ENCODE measurements at regions not wholly inside any gene's neighbourhood (a gene's known extent, or its start where the extent isn't known, plus 50 kb on each side); places are given as distances from the start of the nearest gene placed in this dataset.
A peak's percentile ranks its signal among the peaks of the same experiment; 100 is the strongest.

DNA sequence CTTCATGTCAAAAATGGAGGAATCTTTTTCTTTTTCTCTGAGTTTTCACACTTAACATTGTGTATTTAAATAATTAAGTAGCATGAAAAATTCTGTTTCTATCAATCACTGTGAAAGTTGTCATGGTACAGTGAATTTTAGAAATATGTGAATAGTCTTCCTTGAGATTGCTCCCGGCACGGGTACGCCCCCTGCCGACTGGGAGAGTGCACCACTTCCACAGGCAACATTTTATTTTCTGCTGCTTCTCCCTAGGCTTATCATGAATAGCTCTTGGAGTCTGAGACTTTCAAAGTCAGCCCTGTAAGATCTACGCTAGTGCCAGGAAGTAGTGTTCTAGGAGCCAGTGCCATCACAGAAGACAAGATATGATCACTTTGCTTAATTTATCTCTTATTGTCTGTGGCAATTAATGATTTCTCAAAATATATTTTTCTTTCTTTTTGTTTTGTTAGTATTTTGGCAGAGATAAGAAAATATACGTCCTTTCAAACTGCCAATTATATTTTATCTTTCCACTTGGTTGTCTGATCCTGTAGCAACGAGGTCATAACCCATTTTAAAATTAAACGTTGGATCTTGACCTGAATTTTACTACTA, 763.8 kb upstream of the AADAT start:
- TF ChIP-seq, protein P1, sequence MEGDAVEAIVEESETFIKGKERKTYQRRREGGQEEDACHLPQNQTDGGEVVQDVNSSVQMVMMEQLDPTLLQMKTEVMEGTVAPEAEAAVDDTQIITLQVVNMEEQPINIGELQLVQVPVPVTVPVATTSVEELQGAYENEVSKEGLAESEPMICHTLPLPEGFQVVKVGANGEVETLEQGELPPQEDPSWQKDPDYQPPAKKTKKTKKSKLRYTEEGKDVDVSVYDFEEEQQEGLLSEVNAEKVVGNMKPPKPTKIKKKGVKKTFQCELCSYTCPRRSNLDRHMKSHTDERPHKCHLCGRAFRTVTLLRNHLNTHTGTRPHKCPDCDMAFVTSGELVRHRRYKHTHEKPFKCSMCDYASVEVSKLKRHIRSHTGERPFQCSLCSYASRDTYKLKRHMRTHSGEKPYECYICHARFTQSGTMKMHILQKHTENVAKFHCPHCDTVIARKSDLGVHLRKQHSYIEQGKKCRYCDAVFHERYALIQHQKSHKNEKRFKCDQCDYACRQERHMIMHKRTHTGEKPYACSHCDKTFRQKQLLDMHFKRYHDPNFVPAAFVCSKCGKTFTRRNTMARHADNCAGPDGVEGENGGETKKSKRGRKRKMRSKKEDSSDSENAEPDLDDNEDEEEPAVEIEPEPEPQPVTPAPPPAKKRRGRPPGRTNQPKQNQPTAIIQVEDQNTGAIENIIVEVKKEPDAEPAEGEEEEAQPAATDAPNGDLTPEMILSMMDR (IDR thresholded peaks at IDR 0.05): peak; percentile 38
- TF ChIP-seq EZH2 (IDR thresholded peaks at IDR 0.05; ENCODE audit: borderline replicate concordance, insufficient read depth, low read depth, low read length, poor library complexity, severe bottlenecking): no peak
